H1 (cell line): ENCODE measurements at regions not wholly inside any gene's neighbourhood (a gene's known extent, or its start where the extent isn't known, plus 50 kb on each side); places are given as distances from the start of the nearest gene placed in this dataset.

Experiments
- FOSL1 ChIP-seq: IDR thresholded peaks from 2 replicates; pipeline ENCODE4 v1.6.1; 2011; ENCODE audit warnings: mild to moderate bottlenecking, low read depth, low read length, moderate library complexity; ENCODE audit not compliant: insufficient read depth
- GABPA ChIP-seq: IDR thresholded peaks from 2 replicates; pipeline ENCODE4 v1.6.1; 2011; ENCODE audit warnings: mild to moderate bottlenecking, low read length, moderate library complexity, borderline replicate concordance; ENCODE audit not compliant: insufficient read depth
- MAX ChIP-seq: IDR thresholded peaks from 2 replicates; pipeline ENCODE4 v1.6.1; 2012; ENCODE audit warnings: inconsistent platforms
- SIN3A ChIP-seq, 2 experiments: IDR thresholded peaks in 1 of 2; conservative IDR thresholded peaks in 1 of 2; 2 replicates each; pipeline ENCODE4 v1.6.1; 2011 to 2012; ENCODE audit warnings: low read length in 2 of 2, improper control_type of control experiment in 1 of 2, low read depth in 1 of 2, mild to moderate bottlenecking in 1 of 2

GRCh38 chr3:148034353-148034752 is 625.2 kb downstream of the ZIC1 start:
- TF ChIP-seq SIN3A (conservative IDR thresholded peaks at IDR 0.05 in 1 of 2, IDR thresholded peaks at IDR 0.05 in 1 of 2; ENCODE audit: low read depth in 1 of 2, low read length in 2 of 2) = no peak
- TF ChIP-seq MAX = no peak
- TF ChIP-seq FOSL1 = no peak
- TF ChIP-seq GABPA = no peak
